Duodenal mucosa (tissue), 2 donors: ENCODE measurements at regions not wholly inside any gene's neighbourhood (a gene's known extent, or its start where the extent isn't known, plus 50 kb on each side); places are given as distances from the start of the nearest gene placed in this dataset.

Experiments used
- H3K27ac ChIP-seq: one replicate; pipeline ENCODE4 v1.7.0; 2013; ENCODE audit warnings: low read depth, low read length
- H3K27me3 ChIP-seq, 2 donors: one replicate each; pipeline ENCODE4 v1.7.0; 2013; ENCODE audit warnings: low read length in 2 of 2, control low read depth in 1 of 2; ENCODE audit not compliant: insufficient read depth in 2 of 2, control insufficient read depth in 1 of 2
- H3K36me3 ChIP-seq, 2 donors: one replicate each; pipeline ENCODE4 v1.7.0; 2013; ENCODE audit warnings: low read length in 2 of 2, control low read depth in 1 of 2; ENCODE audit not compliant: insufficient read depth in 2 of 2, control insufficient read depth in 1 of 2
- H3K4me1 ChIP-seq, 2 donors: one replicate each; pipeline ENCODE4 v1.7.0; 2013; ENCODE audit warnings: low read length in 2 of 2, control low read depth in 1 of 2; ENCODE audit not compliant: insufficient read depth in 2 of 2, control insufficient read depth in 1 of 2
- H3K4me3 ChIP-seq, 2 donors: one replicate each; pipeline ENCODE4 v1.7.0; 2013; ENCODE audit warnings: low read length in 2 of 2, low read depth in 1 of 2
- H3K9ac ChIP-seq, 2 donors: one replicate each; pipeline ENCODE4 v1.7.0; 2013; ENCODE audit warnings: low read length in 2 of 2, low read depth in 1 of 2
- H3K9me3 ChIP-seq, 2 donors: one replicate each; pipeline ENCODE4 v1.7.0; 2013; ENCODE audit warnings: low read length in 2 of 2, control low read depth in 1 of 2; ENCODE audit not compliant: control insufficient read depth in 1 of 2

DNA sequence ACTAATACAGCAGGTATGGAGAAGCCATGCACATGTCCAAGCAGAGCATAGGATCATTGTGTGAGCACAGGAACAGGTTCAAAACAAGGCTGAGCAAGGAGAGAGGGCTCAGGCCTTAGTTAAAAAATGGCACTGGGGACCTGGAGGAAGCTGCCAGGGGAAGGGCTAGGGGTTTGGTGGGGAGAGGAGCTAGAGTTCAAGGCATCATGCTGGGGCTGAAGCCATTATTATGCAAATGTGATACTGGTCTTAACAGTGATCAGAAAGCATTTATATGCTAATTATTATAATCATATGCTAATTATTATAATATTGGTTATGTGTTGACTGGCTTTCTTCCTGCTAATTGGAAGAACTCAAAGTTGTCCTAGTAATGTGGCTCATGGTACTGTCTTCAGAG lies 546.0 kb upstream of the CFAP20DC start:
- H3K4me1 ChIP-seq, result no peaks in the 10 kb centered on the region
- H3K27ac ChIP-seq, result no peak overlapping the region
- H3K27me3 ChIP-seq, result no peaks in the 10 kb centered on the region
- no peaks in the 10 kb centered on the region for H3K9me3 ChIP-seq
- no peaks in the 10 kb centered on the region for H3K36me3 ChIP-seq
- H3K4me3 ChIP-seq, result no peak overlapping the region
- no peak overlapping the region for H3K9ac ChIP-seq

DNA sequence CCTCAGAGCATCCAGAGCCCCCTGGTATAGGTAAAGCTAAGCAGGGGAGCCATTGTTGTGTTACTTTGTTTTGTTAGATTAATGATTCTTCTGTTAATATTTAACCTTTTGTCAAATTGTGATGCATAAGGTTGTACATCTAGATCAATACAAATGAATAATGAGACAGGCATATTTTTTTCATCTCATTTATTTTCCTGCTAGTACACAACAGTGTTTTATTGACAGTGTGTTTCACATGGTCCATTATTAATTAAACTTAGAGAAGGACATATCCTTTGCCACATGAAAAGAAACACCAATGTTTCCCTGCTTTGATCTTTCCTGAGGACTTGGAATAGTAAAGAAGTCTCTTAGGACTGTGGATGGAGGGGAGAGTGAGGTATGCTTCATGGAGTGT lies 543.6 kb upstream of the CFAP20DC start:
- Histone ChIP-seq H3K27ac (no peak overlapping the region), H3K27me3 (no peaks in the 10 kb centered on the region), H3K4me3 (no peak overlapping the region), H3K9me3 (no peaks in the 10 kb centered on the region), H3K4me1 (no peaks in the 10 kb centered on the region), H3K36me3 (no peaks in the 10 kb centered on the region), H3K9ac (no peak overlapping the region)

DNA sequence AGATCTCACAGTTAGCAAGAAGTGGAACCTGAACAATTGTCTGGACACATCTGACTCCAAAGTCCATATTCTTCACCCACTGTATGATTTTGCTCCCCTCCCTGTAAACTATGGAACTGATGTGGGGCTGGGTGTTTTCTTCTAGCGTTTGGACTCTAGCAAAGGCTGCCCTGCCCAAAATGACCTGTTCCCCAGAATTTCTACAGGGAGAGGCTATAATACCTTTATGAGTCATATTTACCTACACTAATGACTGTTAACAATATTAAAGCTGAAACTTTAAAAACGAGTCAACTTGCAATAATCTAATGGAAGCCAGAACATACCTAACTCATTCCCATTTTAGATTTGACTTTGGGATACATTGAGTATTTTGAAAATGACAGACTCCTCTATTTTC lies 531.2 kb upstream of the CFAP20DC start:
- peaks cover 0 to 4% of the 10 kb centered on the region in 2 donors for H3K9me3 ChIP-seq
- H3K4me3 ChIP-seq, result no peak overlapping the region
- no peaks in the 10 kb centered on the region for H3K27me3 ChIP-seq
- no peak overlapping the region for H3K27ac ChIP-seq
- peaks cover 0 to 9% of the 10 kb centered on the region in 2 donors for H3K4me1 ChIP-seq
- H3K36me3 ChIP-seq, result no peaks in the 10 kb centered on the region
- H3K9ac ChIP-seq, result no peak overlapping the region

DNA sequence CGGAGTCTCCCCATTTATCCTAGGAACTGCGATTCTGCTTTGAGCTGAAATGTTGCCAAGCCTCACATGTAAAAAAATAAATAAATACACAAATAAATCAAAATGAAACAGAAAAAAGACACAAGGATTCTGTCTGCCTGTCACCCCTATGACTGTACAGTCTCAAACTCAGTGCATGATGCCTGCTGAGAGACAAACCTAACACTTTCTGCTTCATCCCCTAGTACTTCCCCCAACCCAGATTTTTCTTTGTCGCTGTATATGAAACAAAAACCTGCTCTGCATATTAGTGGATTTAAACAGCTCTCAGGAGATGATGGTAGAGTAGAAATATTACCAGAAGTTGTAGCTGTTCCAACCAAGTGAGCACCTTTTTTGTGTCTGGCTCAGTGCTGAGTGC lies 530.7 kb upstream of the CFAP20DC start:
- Histone ChIP-seq H3K4me3 (no peak overlapping the region), H3K9me3 (no peaks in the 10 kb centered on the region), H3K27ac (no peak overlapping the region), H3K27me3 (no peaks in the 10 kb centered on the region), H3K4me1 (peaks cover 0 to 9% of the 10 kb centered on the region in 2 donors), H3K9ac (no peak overlapping the region), H3K36me3 (no peaks in the 10 kb centered on the region)

DNA sequence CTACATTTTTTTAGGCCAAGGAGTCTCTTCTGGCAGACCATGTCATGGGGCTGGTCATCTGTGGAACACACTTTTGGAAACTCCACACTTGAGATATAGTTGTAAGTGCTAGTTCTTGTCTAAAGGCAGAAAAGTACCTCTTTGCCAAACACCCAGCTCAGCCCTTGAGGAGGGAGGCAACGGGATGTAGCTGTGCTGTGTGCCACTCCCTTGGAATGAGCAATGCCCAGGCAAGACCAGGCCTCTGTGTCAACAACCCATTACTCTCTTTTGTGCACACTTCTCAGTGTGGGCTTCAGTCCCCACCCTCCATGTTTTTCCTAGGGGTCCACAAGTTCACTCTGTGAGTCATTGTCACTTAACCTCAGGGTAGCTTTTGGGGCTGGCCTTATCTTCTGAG lies 528.3 kb upstream of the CFAP20DC start:
- Histone ChIP-seq H3K4me3 (no peak overlapping the region), H3K9me3 (no peaks in the 10 kb centered on the region), H3K27me3 (no peaks in the 10 kb centered on the region), H3K4me1 (peaks cover 5 to 14% of the 10 kb centered on the region in 2 donors), H3K9ac (no peak overlapping the region), H3K27ac (no peak overlapping the region), H3K36me3 (no peaks in the 10 kb centered on the region)

DNA sequence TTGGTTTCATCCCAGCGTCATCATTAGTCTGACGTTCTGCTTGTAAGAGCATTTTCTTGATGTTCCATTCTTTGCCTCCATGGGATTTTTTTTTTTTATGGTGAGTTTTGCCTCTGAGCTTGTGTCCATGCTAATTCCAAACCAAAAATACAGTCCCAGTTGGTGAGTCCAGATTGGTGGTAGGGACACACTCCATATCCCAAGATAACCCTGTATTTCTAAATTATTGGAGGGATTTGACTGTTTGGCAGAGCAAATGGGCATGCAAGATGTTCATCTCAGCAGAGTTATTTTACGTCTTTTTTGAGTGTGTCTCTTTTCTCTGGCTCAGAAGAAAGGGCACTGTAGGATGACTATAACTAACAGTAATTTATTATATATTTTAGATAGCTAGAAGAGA lies 526.8 kb upstream of the CFAP20DC start:
- Histone ChIP-seq H3K9me3 (no peaks in the 10 kb centered on the region), H3K36me3 (no peaks in the 10 kb centered on the region), H3K27me3 (no peaks in the 10 kb centered on the region), H3K9ac (no peak overlapping the region), H3K4me1 (peaks cover 5 to 14% of the 10 kb centered on the region in 2 donors), H3K4me3 (no peak overlapping the region), H3K27ac (no peak overlapping the region)

DNA sequence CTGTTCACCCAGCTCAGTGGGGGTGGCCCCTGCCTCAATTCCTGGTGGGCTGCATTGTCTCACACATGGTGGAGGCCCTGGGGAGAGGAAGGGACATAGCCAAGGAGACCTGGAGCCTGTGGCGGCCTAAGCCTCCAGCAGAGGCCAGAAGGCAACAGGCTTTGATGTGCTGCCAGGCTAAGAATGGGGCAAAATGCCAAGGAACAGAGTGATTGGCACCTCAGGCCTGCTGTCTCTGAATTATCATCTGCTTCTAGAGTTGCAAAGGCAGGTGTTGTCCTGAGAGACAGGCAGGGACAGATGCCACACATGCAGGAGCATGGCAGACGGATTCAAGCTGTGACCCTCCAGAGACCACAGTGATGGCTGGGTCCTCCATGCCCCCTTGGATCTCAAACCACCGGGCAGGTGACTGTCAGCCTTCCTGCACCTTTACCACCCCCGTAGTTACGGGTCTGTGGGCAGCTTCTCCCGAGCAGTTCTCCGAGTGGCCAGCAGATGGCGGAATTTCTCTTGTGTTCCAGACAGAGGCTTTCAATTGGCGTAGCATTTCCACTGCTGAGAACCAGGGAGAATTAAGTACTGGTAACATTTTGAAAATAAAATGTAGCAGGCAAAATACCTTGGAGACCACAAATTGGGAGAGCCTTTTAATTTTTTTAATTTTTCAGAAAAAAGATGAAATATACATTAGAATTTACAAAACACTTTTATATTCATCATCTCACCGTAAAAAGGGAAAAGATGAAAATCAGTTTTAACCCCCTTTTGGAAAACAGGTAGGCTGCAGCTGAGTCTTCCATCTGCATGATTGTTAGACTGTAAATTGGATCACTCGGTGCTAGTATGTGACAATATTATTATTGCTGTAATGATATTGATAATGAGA lies 525.5 kb upstream of the CFAP20DC start:
- Histone ChIP-seq H3K36me3 (no peaks in the 10 kb centered on the region), H3K9me3 (no peaks in the 10 kb centered on the region), H3K9ac (no peak overlapping the region), H3K27ac (no peak overlapping the region), H3K4me1 (peaks cover 5% of the 10 kb centered on the region in 2 donors), H3K4me3 (no peak overlapping the region), H3K27me3 (no peaks in the 10 kb centered on the region)

DNA sequence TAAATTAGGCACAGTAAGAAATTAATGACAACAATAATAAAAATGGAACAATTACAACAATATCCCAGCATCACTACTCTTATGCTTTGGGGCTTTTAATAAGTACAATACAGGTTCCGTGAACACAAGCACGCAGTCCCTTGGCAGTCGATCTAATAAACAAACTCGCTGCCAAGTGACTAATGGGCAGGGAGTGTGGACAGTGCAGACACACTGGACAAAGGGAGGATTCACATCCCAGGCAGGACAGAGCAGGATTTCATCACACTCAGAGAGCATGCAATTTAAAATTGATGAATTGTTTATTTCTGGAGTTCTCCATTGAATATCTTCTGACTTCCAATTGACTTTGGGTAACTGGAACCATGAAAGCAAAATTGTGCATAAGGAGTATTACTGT lies 524.1 kb upstream of the CFAP20DC start:
- Histone ChIP-seq H3K4me1 (peaks cover 5% of the 10 kb centered on the region in 2 donors), H3K27me3 (no peaks in the 10 kb centered on the region), H3K9ac (no peak overlapping the region), H3K4me3 (no peak overlapping the region), H3K9me3 (no peaks in the 10 kb centered on the region), H3K27ac (no peak overlapping the region), H3K36me3 (no peaks in the 10 kb centered on the region)

DNA sequence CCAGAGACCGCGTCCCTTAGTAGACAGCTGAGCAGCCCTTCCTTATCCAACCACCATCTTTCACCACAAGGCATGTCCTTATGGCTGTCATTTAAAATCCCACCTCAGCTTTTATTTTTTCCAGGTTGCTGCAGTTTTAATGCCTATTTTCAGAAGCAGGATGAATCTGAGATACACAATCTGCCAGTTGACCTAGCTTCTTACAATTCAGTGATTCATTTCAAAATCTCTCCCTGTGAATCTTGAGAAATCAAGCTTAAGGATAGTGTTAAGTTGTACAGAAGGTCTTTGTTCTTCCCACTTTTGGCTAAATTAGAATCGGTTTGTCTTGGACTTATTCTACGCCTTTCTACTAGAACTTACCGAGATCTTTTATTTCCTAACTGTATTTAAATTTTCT lies 522.3 kb upstream of the CFAP20DC start:
- Histone ChIP-seq H3K27me3 (no peaks in the 10 kb centered on the region), H3K9ac (no peak overlapping the region), H3K36me3 (no peaks in the 10 kb centered on the region), H3K9me3 (no peaks in the 10 kb centered on the region), H3K27ac (no peak overlapping the region), H3K4me3 (no peak overlapping the region), H3K4me1 (peaks cover 5% of the 10 kb centered on the region in 2 donors)

DNA sequence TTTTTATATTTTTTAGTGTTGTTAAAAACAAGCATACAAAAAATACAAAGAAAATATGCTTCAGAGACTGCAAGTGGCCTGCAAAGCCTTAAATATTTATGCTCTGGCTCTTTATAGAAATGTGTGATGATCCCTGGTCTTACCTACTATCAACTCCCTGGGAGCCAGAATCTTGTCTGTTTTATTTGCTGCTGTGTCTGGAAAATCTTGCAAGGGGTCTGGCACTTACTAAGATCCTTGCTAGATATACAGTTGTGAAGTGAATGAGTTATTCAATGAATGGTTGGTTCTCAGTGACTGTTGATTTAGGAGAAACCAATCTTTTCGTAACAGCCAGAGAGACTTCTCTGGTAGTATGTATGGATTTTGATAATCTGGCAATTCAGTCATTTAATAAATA lies 521.0 kb upstream of the CFAP20DC start:
- H3K4me1 ChIP-seq, result peaks cover 5% of the 10 kb centered on the region in 2 donors
- H3K9me3 ChIP-seq, result no peaks in the 10 kb centered on the region
- H3K9ac ChIP-seq, result no peak overlapping the region
- no peaks in the 10 kb centered on the region for H3K36me3 ChIP-seq
- H3K27me3 ChIP-seq, result no peaks in the 10 kb centered on the region
- H3K27ac ChIP-seq, result no peak overlapping the region
- H3K4me3 ChIP-seq, result no peak overlapping the region
